GM21526 (cell line): ENCODE measurements at regions not wholly inside any gene's neighbourhood (a gene's known extent, or its start where the extent isn't known, plus 50 kb on each side); places are given as distances from the start of the nearest gene placed in this dataset.

Experiments used
- ATAC-seq: cut with Tn5 transposase; IDR thresholded peaks from one replicate; pipeline ENCODE4 v1.9.1; 2021; ENCODE audit warnings: moderate library complexity; ENCODE audit not compliant: unreplicated experiment, low FRiP score

DNA sequence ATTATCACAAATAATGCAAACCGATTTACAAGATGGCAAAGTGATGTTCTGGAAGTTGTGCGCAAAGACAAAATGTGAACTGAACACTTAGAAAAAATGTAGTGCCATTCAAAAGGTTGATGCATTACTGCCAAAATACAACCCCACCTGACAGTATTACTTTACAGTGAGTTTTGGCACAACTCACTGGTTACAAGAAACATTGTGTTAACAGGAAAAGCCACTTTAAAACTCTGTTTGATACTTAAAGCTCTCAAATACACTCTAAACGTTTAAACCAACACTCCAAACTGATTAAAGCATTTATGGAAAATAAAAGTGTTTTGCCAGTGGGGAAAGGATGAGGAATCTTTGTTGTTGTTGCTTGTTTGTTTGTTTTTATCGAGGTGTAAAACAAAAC lies 173.4 kb upstream of the SATB2 start:
- ATAC-seq: no peak

DNA sequence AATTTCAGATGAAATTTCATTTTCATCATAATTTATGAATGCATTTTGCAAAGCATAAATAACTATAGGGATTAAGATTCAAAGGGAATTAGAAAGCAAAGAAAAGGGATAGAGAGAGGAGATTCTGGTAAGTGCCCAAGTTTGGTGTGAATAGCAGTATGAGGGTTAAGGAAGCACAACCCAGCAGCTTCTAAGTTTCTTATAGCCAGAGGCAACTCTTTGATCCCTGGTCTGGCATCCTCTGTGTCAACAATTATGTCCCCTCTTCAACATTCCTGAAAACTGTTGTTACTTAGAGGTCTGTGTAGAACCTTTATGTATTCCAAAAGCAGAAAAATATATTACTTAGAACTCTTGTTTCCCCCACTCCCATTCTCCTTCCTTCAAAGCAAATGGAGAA lies 171.6 kb upstream of the SATB2 start:
- no peak for ATAC-seq

DNA sequence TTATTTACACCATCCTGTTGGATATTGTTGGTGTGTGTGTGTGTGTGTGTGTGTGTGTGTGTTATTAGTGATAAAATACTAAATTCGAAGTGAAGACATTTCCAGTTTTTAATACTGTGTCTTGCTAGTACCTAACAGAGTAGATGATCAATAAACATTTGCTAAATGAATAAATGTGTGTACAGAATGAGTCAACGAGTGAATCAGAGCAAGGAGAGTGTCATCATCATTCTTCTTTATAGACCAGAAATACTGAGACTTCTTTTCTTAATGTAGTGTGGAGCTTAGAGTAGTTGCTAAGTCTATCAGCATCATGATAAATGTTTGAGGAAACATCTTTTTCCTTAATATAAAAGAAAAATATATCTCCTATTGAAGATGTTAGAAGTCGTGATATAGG lies 169.7 kb upstream of the SATB2 start:
- no peak for ATAC-seq

DNA sequence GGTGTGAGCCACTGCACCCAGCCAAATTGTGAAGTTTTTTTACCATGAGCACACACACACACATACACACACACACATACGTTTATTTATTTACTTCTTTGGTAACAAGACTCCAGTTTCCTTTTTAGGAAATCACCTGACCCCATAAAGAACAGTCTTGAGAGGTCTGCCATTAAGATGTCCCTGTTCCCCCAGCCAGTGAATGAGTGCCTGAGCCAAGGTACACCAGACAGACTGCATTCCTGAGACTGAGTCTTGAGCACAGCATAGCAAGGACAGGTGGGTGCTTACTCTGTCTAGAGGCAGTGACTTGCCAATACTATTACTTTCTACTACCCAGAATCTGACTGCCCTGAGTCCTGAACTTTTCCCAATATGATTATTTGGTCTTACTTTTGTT lies 167.2 kb upstream of the SATB2 start:
- no peak for ATAC-seq

DNA sequence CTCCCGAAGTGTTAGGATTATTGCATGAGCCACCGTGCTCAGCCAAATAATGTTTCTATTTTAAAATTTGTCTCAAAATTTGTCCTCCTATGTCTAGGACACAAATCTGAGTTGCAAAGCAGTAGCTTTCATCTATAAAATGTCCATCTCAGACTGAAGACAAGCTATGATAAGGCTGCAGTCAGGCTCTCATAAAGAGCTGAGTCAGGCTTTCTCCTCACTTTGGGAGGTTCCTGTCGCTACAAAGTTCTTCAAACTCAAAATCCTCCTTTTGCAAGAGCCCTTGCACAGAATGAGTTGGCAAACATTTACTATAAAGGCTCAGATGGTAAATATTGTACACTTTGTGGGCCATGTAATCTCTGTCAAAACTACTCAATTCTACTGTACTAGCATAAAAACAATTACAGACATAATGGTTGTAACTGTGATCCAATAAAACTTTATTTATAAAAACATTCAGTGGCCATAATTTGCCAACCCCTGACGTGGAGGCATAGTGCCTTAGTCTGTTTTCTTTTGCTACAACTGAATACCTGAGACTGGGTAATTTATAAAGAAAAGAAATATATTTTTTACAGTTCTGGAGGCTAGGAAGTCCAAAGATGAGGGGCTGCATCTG lies 154.9 kb upstream of the SATB2 start:
- ATAC-seq: no peak

DNA sequence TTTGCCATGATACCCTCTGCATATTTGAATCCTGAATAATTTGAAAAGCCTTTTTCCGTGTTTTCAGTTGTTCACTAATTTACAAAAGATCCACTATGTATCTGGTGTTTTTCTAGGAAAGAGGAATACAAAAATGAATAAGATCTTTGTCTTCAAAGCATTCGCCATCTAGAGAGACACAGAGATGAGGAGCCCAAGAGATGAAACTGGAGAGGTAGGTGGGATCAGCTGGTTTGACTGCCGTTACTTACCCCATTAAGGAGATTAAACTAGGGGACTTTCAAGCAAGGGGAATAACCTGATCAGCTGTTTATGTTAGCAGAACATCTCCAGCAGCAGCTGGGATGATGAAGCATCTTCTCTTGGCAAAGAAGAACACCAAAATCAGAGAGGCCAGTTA lies 150.2 kb upstream of the SATB2 start:
- no peak for ATAC-seq

DNA sequence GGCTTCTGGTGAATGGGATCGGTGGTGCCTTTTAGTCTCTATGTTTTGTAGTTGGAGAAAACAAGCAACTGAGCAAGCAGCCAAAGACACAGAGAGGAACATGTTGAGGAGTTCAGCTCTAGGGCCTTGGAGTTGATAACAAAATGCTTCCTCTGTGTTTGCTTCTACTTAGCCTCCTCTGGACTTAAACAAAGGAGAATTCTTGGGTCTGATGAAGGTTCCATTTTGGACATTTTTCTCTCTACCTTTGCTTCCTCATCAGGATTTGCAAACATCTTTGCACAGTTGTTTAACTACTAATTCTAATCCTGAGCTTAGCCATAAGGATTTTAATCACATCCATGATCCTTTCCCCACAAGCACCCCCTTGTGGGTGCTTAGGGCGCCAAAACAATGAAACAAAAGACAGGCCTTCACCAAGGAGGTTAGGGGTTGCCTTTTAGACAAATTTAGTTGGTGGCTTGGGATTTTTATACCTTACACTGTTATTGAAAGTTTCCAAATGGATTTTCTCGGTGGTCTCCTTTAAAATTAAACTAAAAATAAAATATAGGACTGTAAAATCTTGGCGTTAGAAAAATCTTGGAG lies 148.5 kb upstream of the SATB2 start:
- ATAC-seq: no peak

DNA sequence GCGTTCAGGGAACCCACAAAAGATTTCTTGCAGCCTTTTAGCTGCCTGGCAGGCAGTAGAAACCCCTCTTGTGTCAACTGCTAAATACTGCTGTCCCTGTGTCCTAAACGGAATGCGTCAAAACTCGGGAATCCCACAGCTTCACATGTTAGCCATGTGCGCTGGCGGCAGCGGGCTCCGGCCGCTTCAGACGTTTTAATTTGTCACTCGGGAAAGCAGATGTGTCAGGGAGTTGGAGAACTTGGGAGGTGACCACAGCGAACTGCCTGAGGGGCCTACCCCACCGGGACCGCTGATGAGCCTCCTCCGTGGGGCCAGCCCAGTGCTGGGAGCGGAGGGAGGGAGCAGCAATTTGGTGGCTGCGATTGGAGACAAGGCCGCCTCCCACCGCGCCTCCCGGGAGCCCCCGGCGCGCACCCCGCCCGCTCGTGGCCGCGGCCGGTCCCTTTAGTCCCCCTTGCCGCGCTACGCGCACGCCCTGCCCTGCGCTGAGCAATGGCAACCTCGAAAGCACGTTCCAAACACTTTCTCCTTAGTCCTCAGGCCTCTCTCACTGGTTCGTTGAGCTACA lies 146.1 kb upstream of the SATB2 start:
- no peak for ATAC-seq

DNA sequence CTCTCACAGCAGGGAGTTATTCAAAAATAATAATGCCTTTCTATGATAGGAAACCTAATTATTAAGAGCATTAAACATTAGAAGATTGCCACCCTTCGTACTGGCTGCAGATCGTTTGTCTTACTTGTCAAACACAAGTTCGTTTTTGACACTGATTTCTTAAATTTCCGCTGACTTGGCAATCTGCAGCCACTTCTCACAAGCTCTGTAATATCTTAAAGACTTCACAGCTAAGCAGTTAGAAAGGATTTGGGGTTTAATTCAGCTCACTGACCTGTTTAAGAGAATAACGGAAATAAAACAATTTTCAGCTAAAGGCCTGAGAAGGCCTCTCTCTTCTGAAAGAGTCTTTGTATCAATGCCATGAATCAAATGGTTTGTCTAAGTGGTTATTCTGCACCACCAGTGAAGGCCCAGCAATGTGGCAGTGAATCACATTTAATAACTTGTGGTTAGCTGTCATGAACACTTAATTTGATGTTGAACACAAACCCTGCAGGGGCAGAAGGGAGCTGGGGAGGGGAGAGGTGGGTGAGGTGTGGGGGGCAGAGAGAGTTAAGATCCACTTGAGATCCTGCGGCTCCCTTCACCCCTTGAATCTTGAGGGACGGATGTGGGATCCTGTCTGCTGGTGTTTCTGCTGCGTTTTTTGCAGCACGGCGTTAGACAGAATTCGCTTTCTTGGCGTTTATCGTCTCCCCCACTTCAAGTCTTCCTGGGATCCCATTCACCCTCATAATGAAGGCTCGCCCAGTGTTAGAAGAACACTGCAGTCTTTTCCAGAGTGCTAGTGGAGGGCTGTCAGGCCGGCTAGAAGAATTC lies 145.4 kb upstream of the SATB2 start:
- no peak for ATAC-seq

DNA sequence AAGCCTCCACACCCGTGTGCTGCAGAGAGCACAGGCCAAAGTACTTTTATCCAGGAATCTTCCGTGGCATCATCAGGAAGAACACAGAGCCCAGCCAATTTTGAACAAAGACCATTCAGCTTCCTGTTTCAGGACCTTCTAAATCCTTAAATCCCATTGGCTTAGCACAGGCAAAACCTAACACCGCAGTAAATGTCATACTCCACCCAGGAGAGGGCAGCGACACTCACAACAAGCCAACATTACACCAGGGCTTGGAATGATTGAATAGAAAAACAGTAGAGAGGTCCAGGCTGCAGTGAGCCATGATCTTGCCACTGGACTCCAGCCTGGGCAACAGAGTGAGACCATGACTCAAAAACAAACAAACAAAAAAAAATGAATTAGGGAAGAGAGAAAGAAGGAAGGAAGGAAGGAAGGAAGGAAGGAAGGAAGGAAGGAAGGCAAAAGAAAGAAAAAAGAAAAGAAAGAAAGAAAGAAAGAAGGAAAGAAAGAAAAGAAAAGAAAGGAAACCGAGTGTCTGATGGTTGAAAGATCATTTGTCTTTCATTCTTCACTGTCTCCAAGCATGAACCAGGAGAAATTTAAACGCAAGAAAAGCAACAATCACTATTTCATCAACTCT lies 144.6 kb upstream of the SATB2 start:
- ATAC-seq: no peak

DNA sequence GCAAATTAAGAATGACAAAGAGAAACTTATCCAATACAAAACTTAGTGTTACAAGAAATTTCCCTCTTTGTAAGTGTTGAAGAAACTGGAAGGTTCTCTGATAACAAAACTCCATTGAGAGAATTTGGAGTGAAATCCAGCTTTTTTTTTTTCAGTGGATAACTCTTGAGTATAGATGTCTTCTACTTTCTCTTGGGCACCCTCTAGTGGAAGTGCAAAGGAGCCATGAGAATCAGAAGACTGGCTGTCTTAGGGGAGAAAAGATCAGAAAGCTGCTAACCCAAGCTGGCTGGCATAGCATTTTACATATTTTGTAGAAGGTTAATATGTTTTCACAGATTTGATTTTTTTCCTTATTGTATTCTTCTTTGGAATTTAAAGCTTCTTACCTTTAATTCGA lies 138.8 kb upstream of the SATB2 start:
- no peak for ATAC-seq

DNA sequence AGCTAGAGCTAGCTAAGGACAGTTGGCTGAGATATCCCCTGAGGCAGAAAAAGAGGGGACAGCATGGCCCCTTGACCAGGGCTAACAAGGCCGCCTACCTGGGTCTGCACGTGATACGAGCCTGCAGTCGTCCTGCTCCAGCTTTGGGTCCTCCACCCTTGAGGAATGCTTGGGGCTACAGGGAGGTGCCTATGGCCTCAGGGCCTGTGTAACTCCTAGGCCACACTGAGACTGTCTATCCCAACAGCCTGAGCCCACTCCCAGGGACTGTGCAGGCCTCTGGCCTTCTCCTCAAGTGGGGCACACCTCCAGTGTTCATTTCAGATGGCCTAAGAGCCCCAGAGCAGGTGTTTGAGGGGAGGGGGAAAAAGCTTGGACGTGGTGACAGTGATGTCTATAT lies 136.7 kb upstream of the SATB2 start:
- ATAC-seq: no peak

DNA sequence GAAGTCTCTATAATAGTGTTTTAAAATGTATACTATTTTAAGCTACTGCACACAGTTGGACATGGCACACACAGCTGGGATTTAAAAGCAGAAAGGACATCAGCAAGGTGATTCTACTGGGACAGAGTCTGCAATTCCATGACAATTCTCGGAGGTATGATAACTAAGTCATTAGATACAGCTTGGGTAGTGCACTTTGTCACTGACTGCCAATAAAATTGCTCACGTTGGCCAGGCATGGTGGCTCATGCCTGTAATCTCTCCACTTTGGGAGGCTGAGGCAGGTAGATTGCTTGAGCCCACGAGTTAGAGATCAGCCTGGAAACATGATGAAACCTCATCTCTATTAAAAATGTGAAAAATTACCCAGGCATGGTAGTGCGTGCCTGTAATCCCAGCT lies 134.1 kb upstream of the SATB2 start:
- no peak for ATAC-seq

DNA sequence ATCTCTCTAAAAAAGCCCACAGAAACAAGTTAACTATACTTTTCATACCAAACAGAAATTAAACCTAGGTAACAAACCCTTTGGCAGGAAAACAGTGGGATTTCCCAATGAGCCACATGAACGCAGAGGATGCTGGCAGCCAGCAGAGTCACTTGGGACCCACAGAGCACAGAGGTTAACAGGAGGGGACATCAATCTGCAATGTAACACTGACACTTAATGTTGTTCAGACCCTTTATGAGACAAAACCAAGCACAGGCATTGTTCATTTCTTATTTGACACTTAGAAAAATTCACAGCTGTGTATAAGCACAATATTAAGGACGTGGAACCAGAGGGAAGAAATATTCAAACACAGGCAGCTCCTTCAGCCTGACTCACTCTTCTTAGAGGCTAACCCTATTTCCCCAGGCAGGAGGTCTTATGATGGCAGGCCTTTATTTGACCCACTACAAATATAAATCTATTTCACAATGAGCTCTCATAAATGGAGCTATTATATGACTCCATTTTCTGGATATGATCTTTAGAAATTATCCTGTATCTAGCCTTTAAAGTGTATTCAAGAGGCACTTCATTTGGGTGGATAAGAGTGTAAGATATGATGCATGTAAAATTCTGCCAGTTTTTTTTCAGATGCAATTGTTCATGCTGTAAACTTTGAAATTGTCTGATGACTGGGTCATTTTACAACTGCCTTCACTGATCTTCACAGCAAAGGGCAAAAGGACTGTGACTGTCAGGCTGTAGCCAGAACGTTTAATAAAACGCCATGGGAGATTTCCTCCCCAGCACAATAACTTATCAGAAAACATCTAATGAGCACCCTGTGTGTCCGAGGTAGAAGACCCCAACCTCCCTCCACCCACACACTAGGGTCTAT lies 132.8 kb upstream of the SATB2 start:
- ATAC-seq: no peak

DNA sequence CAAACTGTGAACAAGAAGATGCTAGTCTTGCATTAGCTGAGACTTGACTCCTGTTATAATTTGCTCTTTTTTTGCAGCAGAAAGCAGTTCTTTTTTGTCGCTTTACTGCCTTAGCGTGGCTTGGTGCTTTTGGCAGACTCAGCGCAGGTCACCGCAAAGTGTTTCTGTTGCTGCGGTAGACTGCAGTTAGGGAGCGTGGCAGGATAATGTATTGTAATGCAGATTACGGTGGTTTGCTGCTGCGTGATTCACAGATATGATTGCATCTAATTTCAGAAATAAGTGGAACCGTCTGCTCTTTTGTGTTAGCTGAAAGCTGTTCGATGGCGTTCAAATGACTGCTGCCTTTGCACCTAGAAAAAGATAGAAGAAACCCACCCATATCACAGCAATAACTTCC lies 131.6 kb upstream of the SATB2 start:
- ATAC-seq: no peak

DNA sequence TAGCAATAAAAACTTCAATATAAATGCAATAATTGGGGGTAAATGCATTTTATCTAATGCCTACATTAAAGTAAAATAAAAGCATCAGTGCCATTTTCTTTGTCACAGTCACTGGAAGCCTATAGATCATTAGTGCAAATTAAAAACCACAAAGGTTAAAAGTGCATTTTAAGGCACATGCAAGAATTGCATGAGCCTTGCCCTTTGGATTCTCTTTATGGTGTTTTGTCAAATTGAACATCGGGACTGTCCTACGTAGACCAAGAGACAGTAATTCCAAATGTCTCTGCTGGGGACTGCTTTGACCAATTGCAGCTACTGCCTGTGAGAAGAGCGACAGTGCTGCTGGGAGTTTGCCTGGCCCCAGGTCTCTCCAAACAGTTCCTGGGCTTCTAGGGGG lies 130.3 kb upstream of the SATB2 start:
- ATAC-seq: no peak

DNA sequence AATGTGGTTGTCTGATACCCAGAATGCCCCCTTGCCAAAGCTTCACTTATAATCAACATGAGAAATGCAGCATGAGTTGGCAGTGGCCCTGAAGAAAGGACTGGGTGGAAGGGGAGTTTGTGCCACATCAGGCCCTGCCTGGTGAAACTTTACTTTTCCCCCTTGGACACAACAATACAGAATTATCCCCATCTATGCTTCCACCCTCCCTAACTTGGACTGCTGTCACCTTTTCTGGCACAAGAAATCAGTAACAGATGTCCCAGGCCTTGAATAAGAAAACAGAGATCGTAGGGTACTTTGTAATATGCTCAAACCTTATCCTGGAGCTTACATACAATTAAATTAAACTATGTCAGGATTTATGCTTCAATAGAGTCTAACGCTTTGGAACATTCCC lies 128.9 kb upstream of the SATB2 start:
- ATAC-seq: no peak

DNA sequence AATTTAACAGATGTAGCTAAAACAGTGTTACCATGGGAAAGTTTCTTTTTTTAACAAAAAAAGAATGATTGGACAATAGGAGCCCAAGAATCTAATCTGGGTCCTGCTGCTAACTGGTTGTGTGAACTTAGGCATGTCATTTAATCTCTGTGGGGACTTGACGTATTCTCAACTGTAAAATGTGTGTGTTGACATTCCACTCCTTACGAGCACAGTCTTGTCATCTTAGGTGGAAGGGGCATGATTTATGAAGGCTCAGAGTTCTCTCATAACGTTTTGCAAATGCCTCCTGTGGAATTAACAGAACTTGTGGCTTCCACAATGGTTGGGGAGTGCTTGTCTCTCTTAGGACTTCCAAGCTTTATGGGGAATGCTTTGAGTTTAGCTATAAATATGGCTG lies 125.9 kb upstream of the SATB2 start:
- no peak for ATAC-seq

DNA sequence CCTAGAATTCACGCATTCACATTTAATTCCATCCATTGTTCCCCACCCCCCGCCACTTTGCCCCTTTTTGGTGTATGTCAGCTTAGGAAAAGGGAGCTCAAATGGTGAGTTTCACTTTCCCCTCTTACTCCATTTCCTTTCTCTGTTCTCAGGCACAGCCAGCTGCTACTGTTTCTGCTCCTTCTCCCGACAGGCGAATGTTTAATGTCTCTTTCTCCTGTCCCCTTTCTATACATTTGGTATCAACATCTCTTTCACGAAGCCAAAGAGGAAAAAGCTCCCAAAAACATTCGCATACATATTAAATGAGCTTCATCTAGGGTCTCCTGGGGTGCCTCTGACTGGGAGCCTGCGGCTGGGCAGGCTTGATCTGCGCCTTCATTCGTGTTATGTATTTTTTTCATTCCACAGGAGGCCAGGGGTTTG lies 124.2 kb upstream of the SATB2 start:
- no peak for ATAC-seq

DNA sequence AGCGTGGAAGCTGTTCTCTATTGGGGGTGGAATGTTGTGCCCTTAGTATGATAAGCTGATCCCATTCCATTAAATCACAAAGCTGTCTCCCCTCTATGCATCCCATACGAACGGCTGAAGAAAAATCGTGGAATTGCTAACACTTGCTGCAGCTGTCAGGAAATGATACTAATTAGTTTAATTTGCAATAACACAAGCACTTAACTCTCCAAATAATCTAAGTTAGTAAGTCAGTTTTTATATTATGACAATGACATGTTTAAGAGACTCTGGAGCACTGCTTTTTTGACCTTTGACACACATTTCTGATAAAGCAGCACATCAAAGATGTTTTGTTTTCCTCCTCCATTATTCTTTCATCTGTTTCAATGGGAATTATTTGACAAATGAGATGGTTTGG lies 123.7 kb upstream of the SATB2 start:
- ATAC-seq: no peak
